CMK (cell line): ENCODE measurements at regions not wholly inside any gene's neighbourhood (a gene's known extent, or its start where the extent isn't known, plus 50 kb on each side); places are given as distances from the start of the nearest gene placed in this dataset.
A peak's percentile ranks its signal among the peaks of the same experiment; 100 is the strongest.

ENCODE experiments used
- DNase-seq: peaks from one replicate; pipeline ENCODE4 v3.0.0-alpha.2; 2010; ENCODE audit warnings: low read depth

DNA sequence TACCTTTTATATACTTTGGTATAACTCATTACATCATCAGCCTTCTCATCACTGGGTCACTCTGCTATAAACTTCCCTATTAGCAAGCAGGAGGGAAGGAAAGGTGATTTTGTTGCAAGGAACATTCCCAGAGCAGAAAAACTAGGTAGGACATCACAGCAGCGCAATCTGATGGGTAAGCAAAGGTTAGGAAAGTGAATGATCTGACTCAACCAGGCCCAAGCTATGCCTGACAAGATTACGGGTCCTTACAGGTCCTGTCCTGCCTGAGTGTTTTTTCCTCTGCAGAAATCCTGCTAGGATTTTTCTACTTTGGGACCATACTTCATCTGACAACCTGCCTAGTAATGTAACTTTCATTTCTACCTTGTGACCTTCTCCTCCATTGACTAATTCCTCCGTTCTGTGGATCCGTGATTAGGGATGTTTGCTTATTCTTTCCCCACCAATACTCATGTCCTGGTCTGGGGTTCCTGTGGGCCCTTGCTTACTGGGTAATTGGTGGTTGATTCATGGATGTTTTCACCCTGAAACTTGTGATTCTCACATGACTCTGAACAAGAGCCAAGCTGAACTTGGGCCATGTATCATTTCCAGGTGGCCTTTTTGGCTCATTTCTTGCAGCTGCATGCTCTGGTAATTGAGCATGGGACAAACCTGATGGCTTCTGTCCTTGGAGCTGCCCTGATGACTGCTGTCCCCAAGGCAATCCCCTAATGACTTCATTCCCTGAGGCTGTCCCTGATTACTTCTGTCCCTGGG is 111.9 kb upstream of the KIT start:
- no peak for DNase-seq

GRCh38 chr4:54547299-54548097 is 110.3 kb upstream of the KIT start:
- DNase-seq = no peak

- DNase-seq = no peak
Observed at GRCh38 chr4:54548098-54548620, 109.6 kb upstream of the KIT start.

- DNase-seq = peak; percentile 81
Observed at GRCh38 chr4:54548831-54549460, 108.8 kb upstream of the KIT start.

GRCh38 chr4:54550395-54551171 is 107.2 kb upstream of the KIT start:
- no peak for DNase-seq

DNA sequence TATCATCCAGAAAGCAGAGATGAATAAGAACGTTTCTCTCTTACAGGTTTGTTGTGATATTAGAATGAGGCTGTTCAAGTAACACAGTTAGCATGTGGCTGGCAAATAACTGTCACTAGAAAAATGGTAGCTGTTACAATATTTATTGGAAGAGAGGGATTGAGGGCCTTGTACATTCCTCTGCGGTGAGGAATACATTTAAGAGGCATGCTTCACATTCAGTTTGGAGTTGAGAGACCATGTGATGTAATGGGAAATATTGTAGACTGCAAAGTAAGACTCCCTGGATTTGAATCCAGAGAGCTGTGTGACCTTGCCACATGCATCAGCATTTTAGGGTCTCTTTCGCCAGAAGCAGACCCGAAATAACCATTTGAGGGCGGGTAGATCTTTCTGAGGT is 104.8 kb upstream of the KIT start:
- DNase-seq = no peak

- no peak for DNase-seq
Observed at GRCh38 chr4:54554339-54554990, 103.3 kb upstream of the KIT start.

- no peak for DNase-seq
Observed at GRCh38 chr4:54556051-54556450, 101.7 kb upstream of the KIT start.

DNA sequence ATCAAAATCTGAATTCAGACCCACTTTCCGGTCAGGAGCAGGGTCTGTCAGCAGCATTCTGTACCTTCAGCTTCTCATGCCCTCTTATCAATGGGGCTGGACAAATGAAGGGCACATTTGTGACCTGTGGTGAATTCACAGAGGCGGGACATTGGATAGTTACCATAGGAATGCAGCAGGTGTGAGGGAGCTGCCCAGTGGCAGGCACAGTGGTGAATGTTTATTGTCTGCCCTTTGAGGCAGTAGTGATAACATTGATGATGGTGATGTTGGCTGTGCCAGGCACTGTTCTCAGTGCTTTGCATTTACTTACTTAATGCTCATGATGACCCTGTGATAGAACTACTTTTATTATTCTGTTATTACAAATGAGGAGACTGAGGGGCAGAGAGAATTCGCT is 101.2 kb upstream of the KIT start:
- no peak for DNase-seq

DNA sequence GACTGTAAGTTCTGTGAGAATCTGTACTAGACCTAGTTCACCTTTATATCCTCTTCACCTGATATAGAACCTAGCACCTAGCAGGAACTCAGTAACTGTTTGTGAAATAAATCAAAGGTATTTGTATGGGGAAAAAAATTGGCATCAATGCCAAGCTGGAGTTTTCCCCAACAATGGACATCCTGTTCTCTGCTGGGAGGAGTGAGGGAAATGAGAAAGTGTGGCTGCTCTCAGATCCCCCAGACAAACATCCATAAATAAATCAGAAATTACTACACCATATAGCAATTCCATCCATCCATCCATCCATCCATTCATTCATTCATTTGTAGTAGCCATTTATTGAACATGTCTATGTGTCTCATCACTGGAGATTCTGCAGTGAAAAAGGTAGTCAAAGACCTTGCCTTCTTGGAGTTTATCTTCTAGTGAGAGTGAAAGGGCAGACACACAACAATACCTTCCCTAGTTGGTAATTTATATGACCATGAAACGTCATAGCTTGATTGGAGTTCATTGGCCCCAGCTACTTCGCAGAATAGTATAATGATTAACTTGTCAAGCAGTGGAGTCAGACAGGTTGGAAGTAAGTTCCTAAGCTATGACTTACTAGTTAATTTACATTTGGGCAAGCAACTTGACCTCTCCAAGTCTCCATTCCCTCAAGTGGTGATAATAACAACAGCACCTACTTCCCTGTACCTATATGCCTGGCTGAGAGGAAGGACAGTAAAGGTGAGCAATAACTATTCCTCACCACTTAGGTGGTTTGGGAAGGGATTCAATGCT is 98.7 kb upstream of the KIT start:
- DNase-seq = no peak

GRCh38 chr4:54560513-54560912 is 97.2 kb upstream of the KIT start:
- DNase-seq = no peak

DNA sequence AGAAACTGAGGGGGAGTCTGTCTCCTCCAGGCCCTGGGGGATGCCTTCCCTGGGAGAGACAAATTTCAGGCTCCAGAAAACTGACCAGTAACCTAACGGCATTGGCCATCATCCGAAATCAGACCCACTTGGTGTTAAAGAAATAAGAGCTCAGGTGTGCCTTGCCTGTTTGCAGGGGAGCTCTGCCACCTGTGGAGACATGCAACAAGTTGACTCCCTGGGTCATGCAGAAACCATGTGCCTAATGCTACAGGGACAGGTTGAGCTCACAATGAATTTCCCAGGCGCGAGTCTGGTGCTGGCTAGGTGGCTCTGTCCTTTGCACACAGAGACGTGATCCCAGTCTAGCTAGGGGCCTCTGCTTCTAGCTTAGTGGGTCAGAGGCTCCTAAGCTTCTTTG is 95.8 kb upstream of the KIT start:
- no peak for DNase-seq

DNA sequence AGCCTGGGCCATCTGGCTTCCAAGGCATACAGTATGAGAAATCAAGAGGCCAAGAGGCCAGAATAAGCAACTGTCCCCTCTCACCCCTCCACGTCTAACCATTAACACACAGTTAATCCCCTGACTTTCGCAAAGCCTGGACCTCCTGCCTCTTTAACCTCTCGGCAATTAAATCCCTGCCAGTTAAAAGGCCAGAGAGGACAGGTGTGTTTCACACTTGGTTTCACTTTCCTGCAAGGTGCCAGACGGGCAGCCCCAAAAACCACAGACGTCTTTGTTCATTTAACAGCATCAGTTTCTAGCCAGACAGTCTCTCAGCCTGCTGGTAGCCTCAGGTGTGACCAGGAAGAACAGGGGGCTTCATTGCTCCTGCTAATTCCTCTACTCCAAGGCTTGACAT is 91.1 kb upstream of the KIT start:
- no peak for DNase-seq

- no peak for DNase-seq
Observed at GRCh38 chr4:54567327-54567726, 90.4 kb upstream of the KIT start.

GRCh38 chr4:54568184-54568583 is 89.6 kb upstream of the KIT start:
- no peak for DNase-seq

- no peak for DNase-seq
Observed at GRCh38 chr4:54570822-54571221, 86.9 kb upstream of the KIT start.

DNA sequence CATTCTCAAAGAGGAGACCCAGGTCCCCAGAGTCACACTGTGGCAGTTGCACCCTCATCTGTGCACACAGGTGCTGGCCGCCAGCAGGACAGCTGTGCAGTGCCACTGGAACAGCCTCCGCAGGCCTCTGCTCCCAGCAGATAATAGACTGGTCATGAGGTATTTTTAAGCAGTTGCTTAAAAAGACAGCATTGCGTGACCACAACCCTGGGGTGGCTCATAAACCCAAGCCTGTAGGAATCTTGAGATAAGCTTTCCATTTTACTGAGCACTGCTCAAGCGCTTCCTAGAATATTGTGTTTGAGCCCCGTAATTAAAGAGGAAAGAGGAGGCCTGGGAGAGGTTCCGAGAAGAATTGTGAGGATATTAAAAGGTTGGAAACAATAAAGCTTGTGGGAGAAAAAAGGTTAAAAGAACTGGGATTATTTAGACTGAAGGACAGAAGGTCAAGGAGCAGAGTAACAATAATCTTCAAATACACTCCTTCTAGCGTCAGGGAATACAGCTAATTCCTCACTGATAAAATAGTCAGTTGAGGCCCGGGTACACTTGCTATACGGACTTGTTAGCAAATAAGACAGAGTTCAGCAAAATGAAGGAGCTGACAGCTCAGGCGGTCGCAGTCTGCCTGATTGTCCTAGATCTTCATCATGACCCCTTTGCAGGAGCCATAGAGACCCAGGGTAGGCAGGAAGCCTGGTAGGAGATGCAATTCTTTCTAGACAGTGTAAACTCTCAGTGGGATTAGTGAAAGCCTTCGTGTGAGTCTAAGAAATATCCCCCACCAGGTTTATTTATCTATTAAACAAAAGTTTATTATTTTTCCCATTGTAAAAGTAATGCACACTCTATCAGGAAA is 86.2 kb upstream of the KIT start:
- peak; percentile 87 for DNase-seq

GRCh38 chr4:54572152-54572542 is 85.6 kb upstream of the KIT start:
- DNase-seq = no peak

DNA sequence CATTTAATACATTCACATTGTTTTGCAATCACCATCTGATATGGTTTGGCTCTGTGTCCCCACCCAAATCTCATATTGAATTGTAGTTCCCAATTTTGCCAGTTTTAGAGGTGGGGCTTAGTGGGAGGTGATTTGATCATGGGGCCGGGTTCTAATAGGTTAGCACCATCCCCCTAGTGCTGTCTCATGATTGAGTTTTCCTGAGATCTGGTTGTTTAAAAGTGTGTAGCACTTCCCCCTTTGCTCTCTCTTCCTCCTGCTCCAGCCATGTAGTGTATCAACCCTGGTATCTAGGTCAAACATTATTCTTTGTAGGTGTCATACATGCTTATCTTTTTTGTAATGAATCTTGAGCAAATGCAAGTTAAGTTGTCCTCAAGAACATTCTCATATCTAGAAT is 83.3 kb upstream of the KIT start:
- peak; percentile 26 for DNase-seq

GRCh38 chr4:54575919-54576318 is 81.8 kb upstream of the KIT start:
- no peak for DNase-seq
